HG02571 (cell line): ENCODE measurements at regions not wholly inside any gene's neighbourhood (a gene's known extent, or its start where the extent isn't known, plus 50 kb on each side); places are given as distances from the start of the nearest gene placed in this dataset.

ENCODE experiments used
- ATAC-seq: cut with Tn5 transposase; IDR thresholded peaks from one replicate; pipeline ENCODE4 v1.9.1; 2021; ENCODE audit warnings: mild to moderate bottlenecking, moderate library complexity; ENCODE audit not compliant: unreplicated experiment

- no peak for ATAC-seq
Observed at GRCh38 chr6:100944644-100945043, 63.5 kb upstream of the ASCC3 start.

DNA sequence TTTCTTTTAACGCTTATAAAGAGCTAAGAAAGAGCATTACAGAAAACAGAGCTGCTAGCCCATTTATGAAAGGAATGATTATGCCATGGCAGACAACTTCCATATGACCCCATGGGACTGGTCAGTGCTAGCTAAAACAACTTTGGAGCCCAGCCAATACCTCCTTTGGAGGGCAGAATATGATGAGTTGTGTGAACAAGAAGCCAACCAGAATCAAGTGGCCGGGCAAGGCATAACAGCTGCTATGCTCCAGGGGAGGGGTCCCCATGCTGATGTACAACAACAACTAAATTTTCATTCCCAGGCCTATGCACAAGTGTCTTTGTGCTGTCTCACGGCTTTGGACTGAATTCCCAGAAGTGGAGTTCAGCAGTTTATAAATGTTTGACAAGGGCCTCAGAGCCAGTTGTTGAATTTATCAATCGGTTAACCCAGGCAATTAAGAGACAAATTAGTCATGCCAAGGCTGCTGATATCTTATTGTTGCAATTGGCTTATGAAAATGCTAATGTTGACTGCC lies 65.0 kb upstream of the ASCC3 start:
- ATAC-seq = no peak

DNA sequence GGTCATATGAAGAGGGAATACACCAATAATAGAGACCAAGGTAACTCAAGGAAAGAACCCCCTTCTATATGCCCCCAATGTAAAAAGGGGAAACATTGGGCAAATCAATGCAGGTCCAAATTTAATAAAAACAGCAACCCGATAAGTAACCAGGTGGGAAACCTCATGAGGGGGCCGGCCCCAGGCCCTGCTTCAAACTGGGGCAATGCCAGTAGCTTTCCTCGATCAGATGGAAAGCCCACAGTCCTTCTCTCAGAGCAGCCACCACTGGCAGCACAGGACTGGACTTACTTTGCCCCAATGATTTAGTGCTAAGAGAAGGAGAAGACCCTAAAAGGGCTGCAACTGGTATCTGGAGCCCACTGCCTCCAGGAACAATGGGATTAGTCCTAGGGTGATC lies 65.6 kb upstream of the ASCC3 start:
- ATAC-seq = no peak

DNA sequence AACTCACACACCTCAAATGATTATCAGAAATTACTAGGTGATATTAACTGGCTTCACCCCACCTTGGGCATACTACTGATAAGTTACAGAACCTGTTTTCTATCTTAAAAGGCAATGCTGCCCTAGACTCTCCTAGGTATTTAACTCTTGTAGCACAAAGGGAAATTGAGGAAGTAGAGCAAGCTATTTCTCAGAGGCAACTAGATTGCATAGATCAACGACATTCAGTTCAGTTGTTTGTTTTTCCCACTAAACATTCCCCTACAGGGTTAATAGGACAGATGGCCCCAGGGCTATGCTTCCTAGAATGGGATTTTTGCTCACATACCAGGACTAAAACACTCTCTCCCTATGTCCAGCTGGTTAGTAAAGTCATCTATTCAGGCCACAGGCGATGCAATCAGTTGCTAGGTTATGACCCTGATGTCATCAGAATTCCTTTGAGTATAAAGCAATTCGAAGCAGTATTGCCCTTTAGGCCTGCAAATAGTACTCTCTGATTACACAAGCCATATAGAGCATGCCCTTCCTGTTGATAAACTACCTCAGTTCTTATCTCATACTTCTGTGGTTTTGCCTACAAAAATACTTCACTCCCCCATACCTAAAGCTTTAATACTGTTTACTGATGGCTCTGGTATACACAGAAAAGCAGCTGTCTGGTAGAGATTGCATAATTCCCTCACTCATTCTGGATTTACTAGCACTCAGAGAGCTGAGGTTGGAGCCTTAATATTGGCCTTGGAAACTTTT lies 67.4 kb upstream of the ASCC3 start:
- ATAC-seq = no peak

DNA sequence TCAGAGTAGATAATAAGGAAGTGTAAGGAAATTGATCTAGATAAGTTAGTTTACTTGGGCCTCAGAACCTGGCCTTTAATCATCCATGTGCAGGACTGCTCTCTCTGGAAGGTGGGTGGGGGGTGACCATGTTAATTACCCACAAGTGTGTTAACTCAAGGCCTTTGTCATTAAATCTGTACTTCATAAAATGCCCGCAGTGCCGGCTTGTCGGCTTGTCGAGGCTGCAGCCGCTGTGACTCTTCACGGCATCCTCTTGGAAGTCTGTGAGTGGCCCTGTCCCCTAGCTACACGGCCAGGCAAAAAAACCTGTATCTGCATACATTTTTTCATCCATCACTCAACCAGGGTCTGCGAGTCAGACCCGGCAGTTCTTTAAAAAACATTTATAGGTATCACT lies 70.9 kb upstream of the ASCC3 start:
- ATAC-seq = no peak

DNA sequence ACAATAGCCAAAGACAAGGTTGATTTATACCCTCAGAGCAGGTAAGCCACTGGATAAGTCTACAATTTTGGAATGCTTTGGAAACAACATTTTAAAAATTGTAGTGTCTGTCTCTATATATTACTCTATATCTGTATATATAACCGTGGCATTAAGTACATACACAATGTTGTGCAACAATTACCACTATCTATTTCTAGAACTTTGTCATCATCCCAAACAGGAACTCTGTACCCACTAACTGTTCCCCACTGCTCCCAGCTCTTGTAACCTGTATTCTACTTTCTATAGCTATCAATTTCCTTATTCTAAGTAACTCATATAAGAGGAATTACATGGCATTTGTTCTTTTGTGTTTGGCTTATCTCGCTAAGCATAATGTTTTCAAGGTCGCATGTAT lies 78.2 kb upstream of the ASCC3 start:
- no peak for ATAC-seq

GRCh38 chr6:100962466-100962865 lies 81.3 kb upstream of the ASCC3 start:
- no peak for ATAC-seq

- ATAC-seq = no peak
Observed at GRCh38 chr6:100965067-100965466, 83.9 kb upstream of the ASCC3 start.

- ATAC-seq = no peak
Observed at GRCh38 chr6:100968949-100969348, 87.8 kb upstream of the ASCC3 start.

GRCh38 chr6:100979267-100979666 lies 98.1 kb upstream of the ASCC3 start:
- ATAC-seq = no peak

DNA sequence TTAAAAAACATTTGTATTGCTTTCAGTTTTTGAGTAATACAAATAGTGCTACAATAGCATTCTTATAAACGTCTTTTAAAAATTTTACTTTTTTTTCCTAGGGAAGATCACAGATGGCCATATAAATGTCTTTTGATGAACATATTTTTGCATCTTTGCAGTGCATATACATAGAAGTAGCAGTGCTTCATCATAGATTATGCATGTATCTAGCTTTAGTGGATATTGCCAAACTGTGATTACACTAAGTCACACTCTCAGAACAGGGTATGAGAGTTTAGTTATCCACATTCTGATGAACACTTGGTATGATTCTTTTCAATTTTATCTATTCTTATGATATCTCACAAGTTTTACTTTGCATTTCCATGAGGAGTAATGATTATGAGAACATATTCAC lies 99.8 kb upstream of the ASCC3 start:
- ATAC-seq = no peak

- no peak for ATAC-seq
Observed at GRCh38 chr6:100986921-100987320, 105.8 kb upstream of the ASCC3 start.

DNA sequence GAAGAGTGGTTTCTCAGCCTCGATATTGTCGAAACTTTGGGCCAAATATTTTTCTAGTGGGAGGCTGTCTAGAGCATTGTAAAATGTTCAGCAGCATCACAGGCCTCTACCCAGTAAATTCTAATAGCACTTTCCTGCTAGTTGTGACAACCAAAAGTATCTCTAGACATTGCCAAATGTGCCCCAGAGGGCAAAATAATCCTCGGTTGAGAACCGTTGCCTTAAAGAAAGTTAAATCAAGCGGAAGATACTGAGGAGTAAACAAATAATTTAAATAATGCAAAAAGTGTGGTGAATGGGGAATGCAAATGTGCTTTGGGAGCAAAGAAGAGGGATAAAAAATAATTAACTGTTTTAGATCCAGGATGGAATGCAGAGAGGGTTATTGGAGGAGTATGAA lies 106.4 kb upstream of the ASCC3 start:
- ATAC-seq = no peak

DNA sequence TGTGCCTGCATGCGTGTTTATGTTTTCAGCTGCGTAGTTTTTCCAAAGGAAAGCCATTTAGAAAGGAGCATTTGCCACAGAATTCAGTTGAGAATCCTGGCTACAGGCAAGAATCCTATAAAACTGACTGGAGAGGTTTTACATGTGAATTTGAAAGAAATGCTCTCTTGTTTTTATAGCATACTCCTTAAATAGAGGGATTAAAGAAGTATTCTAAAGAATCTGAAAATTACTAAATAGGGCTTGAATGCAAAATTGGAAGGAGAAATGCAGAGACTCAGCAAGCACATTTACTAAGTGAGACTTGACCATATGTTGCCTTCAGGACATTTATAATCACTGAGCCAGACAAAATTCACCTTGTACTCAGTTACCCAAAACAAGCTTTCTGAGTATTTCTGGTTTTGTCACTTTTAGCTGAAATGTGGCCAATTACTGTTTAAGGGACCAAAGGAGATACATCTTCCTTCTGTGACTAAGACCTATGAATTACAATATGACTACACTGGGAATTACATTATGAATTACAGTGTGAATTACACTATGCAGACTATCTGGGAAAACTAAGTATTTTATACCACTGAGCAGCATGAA lies 107.4 kb upstream of the ASCC3 start:
- ATAC-seq = no peak

- no peak for ATAC-seq
Observed at GRCh38 chr6:100990070-100990469, 108.9 kb upstream of the ASCC3 start.

DNA sequence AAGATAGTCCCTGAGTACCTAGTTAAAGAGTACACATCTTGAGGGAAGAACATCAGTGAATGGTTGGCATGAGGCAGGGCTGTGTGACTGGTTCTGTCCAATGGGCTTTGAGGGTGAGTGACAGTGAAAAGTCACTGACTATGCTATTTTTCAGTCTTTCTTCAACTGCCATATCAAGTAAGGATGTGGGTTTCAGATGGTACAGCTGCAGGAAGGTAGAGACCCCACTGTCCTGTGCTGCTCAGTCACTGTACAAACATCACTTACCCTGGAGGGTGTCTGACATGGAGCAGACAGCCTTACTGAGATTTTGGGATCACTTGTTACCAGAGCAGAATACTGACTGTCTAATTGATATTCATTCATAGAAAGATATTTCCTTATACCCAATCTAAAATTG lies 115.3 kb upstream of the ASCC3 start:
- no peak for ATAC-seq

DNA sequence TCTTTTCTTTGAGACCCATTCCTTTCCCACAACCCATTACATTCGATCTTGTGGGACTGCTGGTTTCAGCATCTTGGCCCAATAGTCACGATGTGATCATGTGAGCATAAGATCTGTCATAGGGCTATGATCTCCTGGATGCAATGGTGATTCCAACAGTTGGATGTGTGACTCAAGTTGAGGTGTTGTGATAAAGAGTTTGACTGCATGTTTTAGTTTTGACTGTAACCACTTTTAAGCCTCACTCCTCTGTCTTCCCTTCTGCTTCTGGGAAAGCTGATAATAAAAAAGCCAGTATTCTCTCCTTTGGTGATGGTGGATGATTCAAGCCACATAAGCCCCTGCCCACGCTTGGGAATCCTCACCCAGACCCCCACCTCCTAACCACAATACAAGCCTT lies 117.0 kb upstream of the ASCC3 start:
- no peak for ATAC-seq

DNA sequence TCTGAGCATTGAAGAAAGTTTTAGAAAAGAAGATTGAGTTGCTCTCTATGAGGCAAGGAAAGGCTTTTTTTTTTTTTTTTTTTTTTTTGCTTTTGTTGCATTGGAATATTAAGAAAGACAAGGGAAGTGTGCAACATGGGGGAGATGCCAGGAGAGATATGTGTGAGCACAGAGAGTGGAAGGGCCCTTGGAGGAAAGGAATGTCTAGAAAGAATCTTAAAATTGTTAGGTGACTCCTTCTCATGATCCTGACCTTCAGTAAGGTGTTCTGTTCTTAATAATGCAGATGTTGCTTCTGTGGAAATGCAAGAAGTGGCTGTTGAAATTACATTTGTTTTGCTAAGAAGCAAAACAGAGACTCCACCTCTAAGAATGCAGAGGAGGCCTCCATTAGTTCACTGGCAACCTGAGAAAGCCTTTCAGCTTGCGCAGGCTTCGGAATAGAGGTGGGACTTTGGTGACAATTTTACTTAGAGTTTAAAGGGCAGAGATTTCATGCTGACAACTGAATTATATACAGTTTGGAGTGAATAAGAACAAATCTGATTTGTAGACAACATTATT lies 118.0 kb upstream of the ASCC3 start:
- no peak for ATAC-seq

GRCh38 chr6:101000341-101000740 lies 119.2 kb upstream of the ASCC3 start:
- ATAC-seq = no peak

DNA sequence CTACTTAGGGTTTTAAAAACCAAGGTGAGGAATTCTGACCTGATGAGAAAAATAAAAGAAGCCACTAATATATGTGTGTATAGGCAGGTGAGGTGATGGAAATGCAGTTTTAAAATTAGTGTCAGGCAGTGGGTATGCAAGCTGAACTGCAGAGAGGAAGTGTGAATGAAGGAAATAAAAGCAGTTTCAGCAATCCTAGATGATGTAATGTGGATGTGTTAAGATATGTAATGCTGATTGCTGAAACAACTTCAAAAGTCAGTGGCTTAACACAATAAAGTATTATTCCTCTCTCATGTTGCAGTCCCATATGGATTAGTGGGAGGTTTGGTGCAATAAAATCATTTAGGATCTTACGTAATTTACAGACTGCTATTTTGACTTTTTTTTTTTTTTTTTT lies 119.9 kb upstream of the ASCC3 start:
- no peak for ATAC-seq

DNA sequence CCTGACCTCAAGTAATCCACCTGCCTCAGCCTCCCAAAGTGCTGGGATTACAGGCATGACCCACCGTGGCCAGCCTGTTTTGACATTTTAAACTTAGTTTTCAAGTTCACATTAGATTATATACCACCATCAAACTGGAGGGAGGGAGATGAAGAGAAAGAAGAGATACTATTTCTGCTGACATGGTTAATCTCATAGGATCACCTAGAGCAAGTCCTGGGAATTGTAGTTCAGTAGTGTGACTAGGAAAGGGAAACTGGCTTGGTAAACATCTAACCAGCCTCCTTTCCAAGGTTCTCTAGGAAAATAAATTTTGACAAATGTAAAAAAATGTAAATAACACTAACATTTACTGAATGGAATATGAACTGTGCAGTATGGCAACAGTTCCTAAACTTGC lies 120.5 kb upstream of the ASCC3 start:
- ATAC-seq = no peak

DNA sequence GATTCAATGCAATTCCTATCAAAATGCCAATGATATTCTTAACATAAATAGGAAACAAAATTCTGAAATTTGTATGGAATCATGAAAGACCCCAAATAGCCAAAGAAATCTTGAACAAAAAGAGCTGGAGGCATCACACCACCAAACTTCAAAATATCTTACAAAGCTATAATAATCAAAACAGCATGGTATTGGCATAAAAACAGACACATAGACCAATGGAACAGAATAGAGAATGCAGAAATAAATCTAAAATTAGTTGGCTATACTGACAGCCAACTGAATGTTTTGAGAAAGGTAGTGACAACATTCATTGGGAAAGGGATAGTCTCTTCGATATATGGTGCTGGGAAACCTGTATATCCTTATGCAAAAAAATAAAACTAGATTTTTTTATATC lies 121.9 kb upstream of the ASCC3 start:
- no peak for ATAC-seq
